GM23248 (cell line): ENCODE measurements at regions not wholly inside any gene's neighbourhood (a gene's known extent, or its start where the extent isn't known, plus 50 kb on each side); places are given as distances from the start of the nearest gene placed in this dataset.

Experiments used
- EZH2 ChIP-seq: fragments of 200-600 bp; sonication (generic); IDR thresholded peaks from 2 replicates; pipeline ENCODE4 v1.6.1; 2018; ENCODE audit warnings: antibody characterized with exemption, mild to moderate bottlenecking; ENCODE audit not compliant: insufficient read depth, poor library complexity, severe bottlenecking
- EZH2phosphoT487 ChIP-seq: fragments of 200-600 bp; sonication (generic); IDR thresholded peaks from 2 replicates; pipeline ENCODE4 v1.6.1; 2018; ENCODE audit warnings: antibody characterized with exemption, moderate library complexity, mild to moderate bottlenecking, low read depth; ENCODE audit not compliant: insufficient read depth

DNA sequence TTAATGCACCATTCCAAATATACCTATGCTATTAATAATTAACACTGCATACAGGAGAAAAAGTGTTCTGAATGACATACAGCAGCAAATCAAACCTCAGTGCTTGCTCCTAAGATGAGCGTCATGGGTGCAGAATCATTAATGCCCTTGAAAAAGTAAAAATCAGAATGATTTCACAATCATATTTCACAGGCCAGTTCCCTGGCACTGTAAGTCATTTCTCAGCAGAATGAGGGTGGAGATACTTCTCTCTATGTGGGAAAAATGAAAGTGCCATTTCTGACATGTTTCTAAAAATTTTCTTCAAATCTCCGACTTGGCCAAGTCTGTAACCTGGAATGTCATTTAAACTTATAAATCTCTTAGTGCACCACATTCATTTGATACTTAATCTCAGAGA, 549.8 kb upstream of the AGTR1 start:
- TF ChIP-seq EZH2 (no peak), EZH2phosphoT487 (no peak)
